ENCODE measurements at regions not wholly inside any gene's neighbourhood (a gene's known extent, or its start where the extent isn't known, plus 50 kb on each side); places are given as distances from the start of the nearest gene placed in this dataset.

- ATAC-seq: no peak
- no peak for TF ChIP-seq OSR1 (CRISPR knock-in tag; IDR thresholded peaks at IDR 0.05)
- TF ChIP-seq ZFP30 (CRISPR knock-in tag; IDR thresholded peaks at IDR 0.05): no peak
- no peak for TF ChIP-seq CSDC2 (CRISPR knock-in tag; IDR thresholded peaks at IDR 0.05)
- TF ChIP-seq ISL1 (CRISPR knock-in tag; IDR thresholded peaks at IDR 0.05): no peak
- TF ChIP-seq PATZ1 (CRISPR knock-in tag; IDR thresholded peaks at IDR 0.05; ENCODE audit: borderline replicate concordance): no peak
- TF ChIP-seq TCF4 (CRISPR knock-in tag; IDR thresholded peaks at IDR 0.05; ENCODE audit: borderline replicate concordance): no peak
- TF ChIP-seq RARB (CRISPR knock-in tag; IDR thresholded peaks at IDR 0.05): no peak
- TF ChIP-seq ARNTL (CRISPR knock-in tag; IDR thresholded peaks at IDR 0.05; ENCODE audit: borderline replicate concordance, low read depth): no peak
- no peak for TF ChIP-seq BACH2 (CRISPR knock-in tag; IDR thresholded peaks at IDR 0.05; ENCODE audit: borderline replicate concordance)
- no peak for TF ChIP-seq POU6F1 (CRISPR knock-in tag; IDR thresholded peaks at IDR 0.05; ENCODE audit: borderline replicate concordance, low read depth)
- TF ChIP-seq ZNF565 (CRISPR knock-in tag; conservative IDR thresholded peaks at IDR 0.05; ENCODE audit: low read depth): no peak
- no peak for TF ChIP-seq CREB5 (CRISPR knock-in tag; IDR thresholded peaks at IDR 0.05; ENCODE audit: low read depth)
Observed at GRCh38 chr1:157279138-157279801, 141.1 kb upstream of the ETV3 start.

GRCh38 chr1:157278383-157279137, 140.4 kb upstream of the ETV3 start:
- no peak for ATAC-seq
- no peak for TF ChIP-seq CSRNP3 (CRISPR knock-in tag; IDR thresholded peaks at IDR 0.05)
- TF ChIP-seq ZNF565 (CRISPR knock-in tag; conservative IDR thresholded peaks at IDR 0.05; ENCODE audit: low read depth): no peak

- TF ChIP-seq ZC3H10 (CRISPR knock-in tag; IDR thresholded peaks at IDR 0.05) (no peak), ZNF8 (CRISPR knock-in tag; IDR thresholded peaks at IDR 0.05) (no peak), ESRRG (CRISPR knock-in tag; IDR thresholded peaks at IDR 0.05) (no peak), OSR1 (CRISPR knock-in tag; IDR thresholded peaks at IDR 0.05) (no peak), PATZ1 (CRISPR knock-in tag; IDR thresholded peaks at IDR 0.05; ENCODE audit: borderline replicate concordance) (no peak), SNAI2 (CRISPR knock-in tag; IDR thresholded peaks at IDR 0.05) (no peak), ZFP3 (CRISPR knock-in tag; IDR thresholded peaks at IDR 0.05) (no peak)
- ATAC-seq: no peak
Observed at GRCh38 chr1:157277913-157278312, 139.7 kb upstream of the ETV3 start.

- ATAC-seq: no peak
- TF ChIP-seq ZNF70 (CRISPR knock-in tag; IDR thresholded peaks at IDR 0.05) (no peak), GLIS3 (CRISPR knock-in tag; IDR thresholded peaks at IDR 0.05) (no peak), ZC3H10 (CRISPR knock-in tag; IDR thresholded peaks at IDR 0.05) (no peak), CREB5 (CRISPR knock-in tag; IDR thresholded peaks at IDR 0.05; ENCODE audit: low read depth) (no peak), BACH2 (CRISPR knock-in tag; IDR thresholded peaks at IDR 0.05; ENCODE audit: borderline replicate concordance) (no peak)
Observed at GRCh38 chr1:157277281-157277680, 139.1 kb upstream of the ETV3 start.

Measured in SK-N-SH treated with all-trans-retinoic acid at 6 μM for 48 hours (cell line).